ENCODE measurements at regions not wholly inside any gene's neighbourhood (a gene's known extent, or its start where the extent isn't known, plus 50 kb on each side); places are given as distances from the start of the nearest gene placed in this dataset.
A peak's percentile ranks its signal among the peaks of the same experiment; 100 is the strongest.

- DNase-seq = no peak
Measured at GRCh38 chr20:48079028-48079427, 293.7 kb upstream of the SULF2 start.

DNA sequence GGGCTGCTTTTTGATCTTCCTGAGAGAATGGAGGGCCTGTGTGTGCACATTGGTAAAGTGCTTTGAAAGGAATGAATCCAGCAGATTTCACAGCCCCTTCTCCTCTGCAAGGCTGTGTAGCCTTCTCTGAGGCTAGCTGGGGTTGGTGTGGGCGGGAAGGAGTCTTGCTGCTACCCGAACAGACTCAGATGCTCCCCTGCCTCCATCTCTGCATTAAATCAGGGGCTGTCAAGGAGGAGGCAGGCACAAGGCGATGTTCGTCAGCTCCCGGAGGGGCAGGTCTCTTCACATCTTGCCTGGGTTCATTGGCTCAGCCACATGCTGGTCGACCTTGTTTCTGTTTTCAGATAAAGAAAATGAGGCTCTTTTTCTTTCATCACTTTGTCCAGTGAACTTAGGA, 291.5 kb upstream of the SULF2 start:
- no peak for DNase-seq

GRCh38 chr20:48076247-48076646, 291.0 kb upstream of the SULF2 start:
- DNase-seq = no peak

GRCh38 chr20:48075591-48076174, 290.4 kb upstream of the SULF2 start:
- DNase-seq = no peak

DNA sequence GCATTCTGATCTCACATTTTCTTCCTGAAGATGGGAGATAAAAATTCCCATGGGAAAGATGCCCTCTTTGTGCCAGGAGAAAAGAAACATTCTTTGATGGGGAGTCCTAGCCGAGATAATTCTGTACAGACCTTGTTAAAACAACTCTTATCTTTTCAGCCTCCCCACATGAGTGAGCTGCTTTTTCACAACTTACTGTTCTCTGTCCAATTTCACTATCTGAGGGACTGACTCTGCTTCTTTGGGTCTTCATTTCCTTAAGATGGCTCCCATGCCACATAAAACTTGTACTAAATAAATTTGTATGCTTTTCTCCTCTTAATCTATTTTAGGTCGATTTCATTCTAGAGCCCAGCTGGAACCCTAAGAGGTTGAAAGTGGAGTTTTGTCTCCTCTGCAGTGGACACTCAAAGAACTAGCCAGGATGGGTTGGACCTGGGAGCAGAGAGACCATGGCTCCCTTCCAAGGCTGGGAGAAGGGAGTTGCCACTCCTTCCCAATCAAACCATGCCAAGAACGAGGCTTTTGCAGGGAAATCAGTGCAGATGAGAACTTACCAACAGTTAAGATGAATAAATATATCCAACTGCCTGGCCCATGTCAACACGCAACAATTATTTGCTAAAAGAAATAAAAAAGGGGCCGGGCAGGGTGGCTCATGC, 285.8 kb upstream of the SULF2 start:
- DNase-seq = no peak

GRCh38 chr20:48069596-48069995, 284.3 kb upstream of the SULF2 start:
- no peak for DNase-seq

DNA sequence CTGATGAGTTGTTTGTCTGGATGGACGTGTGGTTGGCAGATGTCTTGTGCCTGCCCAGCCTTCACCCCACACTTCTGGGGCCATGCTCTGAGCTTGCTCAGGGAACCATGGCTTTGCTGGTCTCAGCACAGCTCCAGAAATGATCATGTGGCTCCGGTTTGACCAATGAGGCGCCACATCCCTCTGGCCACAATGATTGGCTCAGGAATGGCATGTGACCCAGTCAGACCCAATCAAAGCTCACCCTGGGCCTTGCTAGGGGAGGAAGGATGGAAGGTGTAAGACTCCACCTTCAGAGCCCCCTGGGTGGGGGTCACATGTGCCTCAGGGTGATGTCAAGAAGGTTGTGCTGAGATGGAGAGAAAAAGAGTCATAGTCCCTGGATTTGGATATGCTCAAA, 281.6 kb upstream of the SULF2 start:
- DNase-seq = no peak

DNA sequence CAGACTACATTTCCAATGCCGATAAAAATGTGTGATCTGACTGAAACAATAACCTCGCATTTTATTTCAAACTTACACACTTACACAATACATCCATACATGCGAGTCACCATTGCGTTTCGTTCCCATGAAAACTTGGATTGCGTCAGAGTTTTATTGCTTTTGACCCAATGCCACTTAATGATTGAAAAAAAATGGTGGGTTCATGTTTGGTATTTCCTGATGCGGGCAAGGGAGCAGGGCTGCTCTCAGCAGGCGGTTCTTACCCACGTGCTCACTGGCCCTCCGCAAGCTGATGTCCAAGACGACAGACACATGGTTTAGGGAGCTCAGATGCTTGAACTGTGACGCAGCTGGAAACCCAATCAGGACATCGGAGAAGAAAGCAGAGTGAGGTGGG, 281.0 kb upstream of the SULF2 start:
- DNase-seq = no peak

DNA sequence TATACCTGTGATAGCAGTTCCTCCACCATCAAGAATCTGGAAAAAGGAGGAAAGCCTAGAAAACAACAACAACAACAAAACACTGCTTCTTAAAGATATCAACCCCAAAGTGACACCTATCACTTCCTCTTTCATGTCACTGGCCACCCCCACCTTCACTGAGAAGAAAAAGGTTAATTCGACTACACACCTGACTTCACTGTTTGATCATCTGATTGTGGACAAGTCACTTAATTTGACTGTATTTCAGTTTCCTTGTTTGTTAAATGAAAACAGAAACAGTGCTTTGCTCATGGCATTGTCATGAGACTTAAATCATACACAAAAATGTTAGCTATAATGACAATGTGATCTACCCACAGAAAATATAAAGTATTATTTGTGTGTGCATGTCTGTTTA, 280.6 kb upstream of the SULF2 start:
- no peak for DNase-seq

- DNase-seq = no peak
Measured at GRCh38 chr20:48064929-48065328, 279.6 kb upstream of the SULF2 start.

DNA sequence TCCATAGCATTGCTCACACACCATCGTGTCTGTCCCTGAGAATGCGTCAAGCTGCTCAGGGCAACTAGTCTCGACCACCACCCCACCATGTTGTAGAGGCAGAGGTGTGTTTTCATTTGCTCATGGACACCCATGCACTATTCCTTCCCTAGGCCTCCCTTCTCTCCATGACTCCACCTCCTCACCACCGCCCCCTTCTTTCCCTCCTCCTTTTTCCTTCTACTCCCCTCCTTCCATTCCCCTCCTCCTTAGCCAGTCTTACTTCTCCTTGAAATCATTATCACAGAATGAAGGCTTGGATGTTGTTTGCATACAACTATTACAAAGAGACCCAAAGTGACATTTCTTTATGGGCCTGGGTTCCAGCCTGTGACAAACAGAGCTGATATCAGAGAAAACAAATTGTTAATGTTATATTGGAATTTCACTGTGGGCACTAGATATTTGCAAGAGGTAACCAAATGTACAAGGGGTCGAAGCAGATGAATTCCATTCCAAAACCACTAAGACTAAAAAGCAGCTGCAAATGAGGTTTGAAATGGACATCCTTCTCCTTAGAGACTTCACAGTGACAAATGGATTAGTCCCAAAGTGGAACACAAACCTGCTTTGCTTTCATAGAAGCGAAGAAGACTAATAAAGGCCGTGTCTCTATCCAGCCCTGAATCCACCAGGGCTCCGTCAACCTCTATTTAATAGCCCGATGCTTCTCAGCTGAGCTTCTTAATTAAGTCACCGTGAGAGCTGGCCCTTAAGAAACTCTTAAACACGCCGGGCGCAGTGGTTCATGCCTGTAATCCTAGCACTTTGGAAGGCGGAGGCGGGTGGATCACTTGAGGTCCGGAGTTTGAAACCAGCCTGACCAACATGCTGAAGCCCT, 275.8 kb upstream of the SULF2 start:
- no peak for DNase-seq

DNA sequence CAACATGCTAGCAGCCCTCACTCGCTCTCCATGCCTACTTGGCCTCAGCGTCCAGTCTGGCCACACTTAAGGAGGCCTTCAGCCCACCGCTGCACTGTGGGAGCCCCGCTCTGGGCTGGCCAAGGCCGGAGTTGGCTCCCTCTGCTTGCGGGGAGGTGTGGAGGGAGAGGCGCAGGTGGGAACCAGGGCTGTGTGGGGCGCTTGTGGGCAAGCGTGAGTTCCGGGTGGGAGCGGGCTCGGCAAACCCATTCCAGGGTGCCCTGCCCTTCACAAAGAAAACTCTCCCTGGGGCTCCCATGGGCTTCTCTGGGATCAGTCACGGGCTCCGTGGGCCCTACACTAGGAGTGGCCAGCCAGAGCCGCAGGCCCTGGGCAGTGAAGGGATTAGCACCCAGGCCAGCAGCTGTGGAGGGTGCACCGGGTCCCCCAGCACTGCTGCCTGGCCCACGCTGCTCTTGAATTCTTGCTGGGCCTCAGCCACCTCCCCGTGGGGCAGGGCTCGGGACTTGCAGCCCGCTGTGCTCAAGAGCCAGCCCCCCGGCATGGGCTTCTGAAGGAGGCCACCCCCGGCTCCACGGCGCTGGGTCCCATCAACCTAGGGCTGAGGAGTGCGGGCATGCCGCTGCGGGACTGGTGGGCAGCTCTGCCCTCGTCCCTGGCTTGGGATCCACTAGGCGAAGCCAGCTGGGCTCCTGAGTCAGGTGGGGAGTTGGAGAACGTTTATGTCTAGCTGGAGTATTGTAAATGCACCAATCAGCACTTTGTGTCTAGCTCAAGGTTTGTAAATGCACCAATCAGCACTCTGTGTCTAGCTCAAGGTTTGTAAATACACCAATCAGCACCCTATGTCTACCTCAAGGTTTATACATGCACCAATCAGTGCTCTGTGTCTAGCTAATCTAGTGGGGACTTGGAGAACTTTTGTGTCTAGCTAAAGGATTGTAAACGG, 273.6 kb upstream of the SULF2 start:
- DNase-seq = no peak

DNA sequence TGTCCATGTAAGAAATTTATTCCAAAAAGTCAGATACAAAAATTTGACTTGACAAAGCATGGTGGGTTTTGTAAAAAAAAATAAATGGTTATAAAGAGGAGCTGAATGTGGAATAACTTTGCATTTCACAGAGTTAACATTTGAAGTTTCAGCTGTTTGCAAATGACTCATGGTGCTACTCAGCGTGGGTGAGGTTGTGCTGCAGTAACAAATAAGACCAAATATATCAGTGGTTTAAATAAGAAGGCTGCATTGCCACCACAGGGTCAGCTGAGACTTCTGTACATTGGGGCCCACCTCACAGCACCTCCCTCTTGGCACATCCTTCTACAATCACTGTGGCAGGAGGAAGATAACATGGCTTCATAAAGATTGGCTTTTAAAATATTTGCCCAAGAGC, 272.5 kb upstream of the SULF2 start:
- no peak for DNase-seq

DNA sequence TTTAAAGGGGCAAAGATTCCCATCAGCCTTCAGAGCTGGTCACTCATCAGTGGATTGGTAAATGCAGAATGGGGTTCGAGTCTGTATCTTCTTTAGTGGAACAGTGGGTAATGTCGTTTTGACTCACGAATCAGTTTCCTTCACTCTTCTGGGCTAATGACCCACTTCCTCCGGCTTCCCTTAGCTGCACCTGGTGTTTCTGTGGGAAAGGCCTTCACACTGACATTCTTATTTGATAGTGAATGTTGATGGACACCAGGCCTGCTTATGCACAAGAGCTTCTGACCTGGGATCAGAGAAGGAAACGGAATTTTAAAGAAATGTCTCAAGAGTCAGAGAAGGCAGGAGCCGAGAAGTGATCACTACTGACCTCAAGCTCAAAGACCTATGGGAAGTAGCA, 272.0 kb upstream of the SULF2 start:
- no peak for DNase-seq

- no peak for DNase-seq
Measured at GRCh38 chr20:48056218-48056617, 270.9 kb upstream of the SULF2 start.

GRCh38 chr20:48054051-48054450, 268.8 kb upstream of the SULF2 start:
- no peak for DNase-seq

GRCh38 chr20:48052475-48052835, 267.2 kb upstream of the SULF2 start:
- peak; percentile 37 for DNase-seq

- peak; percentile 51 for DNase-seq
Measured at GRCh38 chr20:48051794-48052474, 266.7 kb upstream of the SULF2 start.

GRCh38 chr20:48049641-48050040, 264.4 kb upstream of the SULF2 start:
- DNase-seq = no peak

DNA sequence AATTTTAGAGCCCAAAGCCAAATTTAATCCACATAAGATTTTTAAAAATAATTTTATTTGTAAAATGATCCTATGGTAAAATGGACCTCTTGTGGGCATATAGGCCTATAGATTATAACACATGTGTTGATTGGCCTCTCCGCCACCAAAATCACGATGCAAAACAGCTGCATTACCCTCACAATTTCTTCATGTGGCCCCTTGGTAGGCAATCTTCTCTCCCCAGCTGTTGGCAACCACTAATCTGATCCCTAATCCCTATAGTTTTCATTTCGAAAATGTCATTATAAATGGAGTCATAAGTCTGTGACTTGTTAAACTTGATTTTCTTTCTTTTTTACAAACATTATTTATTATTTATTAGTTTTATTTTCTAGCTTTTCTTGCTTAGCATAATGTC, 263.9 kb upstream of the SULF2 start:
- DNase-seq = no peak

GRCh38 chr20:48047447-48047846, 262.2 kb upstream of the SULF2 start:
- no peak for DNase-seq

- DNase-seq = no peak
Measured at GRCh38 chr20:48042628-48043027, 257.3 kb upstream of the SULF2 start.
